LHCN-M2 (cell line): ENCODE measurements at regions not wholly inside any gene's neighbourhood (a gene's known extent, or its start where the extent isn't known, plus 50 kb on each side); places are given as distances from the start of the nearest gene placed in this dataset.

Experiments used
- DNase-seq: peaks from one replicate; pipeline ENCODE4 v3.0.0-alpha.2; 2012; ENCODE audit warnings: low read depth

GRCh38 chr12:58576081-58576480 is 344.2 kb downstream of the LRIG3 start:
- DNase-seq, result no peak

GRCh38 chr12:58576916-58577315 is 343.4 kb downstream of the LRIG3 start:
- DNase-seq, result no peak

- DNase-seq, result peak; percentile 60
These were observed 340.2 kb downstream of the LRIG3 start for GRCh38 chr12:58580095-58580494.

GRCh38 chr12:58583529-58583928 is 336.8 kb downstream of the LRIG3 start:
- DNase-seq, result peak; percentile 75

- no peak for DNase-seq
These were observed 336.4 kb downstream of the LRIG3 start for GRCh38 chr12:58583940-58584339.

GRCh38 chr12:58584880-58585279 is 335.4 kb downstream of the LRIG3 start:
- DNase-seq, result peak; percentile 46

GRCh38 chr12:58586762-58587161 is 333.5 kb downstream of the LRIG3 start:
- no peak for DNase-seq

GRCh38 chr12:58588770-58589169 is 331.5 kb downstream of the LRIG3 start:
- peak; percentile 58 for DNase-seq

- no peak for DNase-seq
These were observed 327.7 kb downstream of the LRIG3 start for GRCh38 chr12:58592475-58593207.

- DNase-seq, result peak; percentile 22
These were observed 326.6 kb downstream of the LRIG3 start for GRCh38 chr12:58593557-58594304.

GRCh38 chr12:58596381-58596780 is 323.9 kb downstream of the LRIG3 start:
- DNase-seq, result peak; percentile 5

- DNase-seq, result no peak
These were observed 318.8 kb downstream of the LRIG3 start for GRCh38 chr12:58601529-58601928.

- peak; percentile 5 for DNase-seq
These were observed 318.1 kb downstream of the LRIG3 start for GRCh38 chr12:58602179-58602578.

- DNase-seq, result no peak
These were observed 317.6 kb downstream of the LRIG3 start for GRCh38 chr12:58602736-58603135.

GRCh38 chr12:58607805-58608204 is 312.5 kb downstream of the LRIG3 start:
- DNase-seq, result no peak

- DNase-seq, result peak; percentile 6
These were observed 311.6 kb downstream of the LRIG3 start for GRCh38 chr12:58608711-58609110.

- DNase-seq, result no peak
These were observed 305.3 kb downstream of the LRIG3 start for GRCh38 chr12:58615047-58615446.

GRCh38 chr12:58615576-58615975 is 304.7 kb downstream of the LRIG3 start:
- no peak for DNase-seq

GRCh38 chr12:58616618-58617017 is 303.7 kb downstream of the LRIG3 start:
- DNase-seq, result no peak

GRCh38 chr12:58621126-58621525 is 299.2 kb downstream of the LRIG3 start:
- no peak for DNase-seq

- peak; percentile 17 for DNase-seq
These were observed 290.9 kb downstream of the LRIG3 start for GRCh38 chr12:58629376-58629775.

GRCh38 chr12:58633479-58633878 is 286.8 kb downstream of the LRIG3 start:
- no peak for DNase-seq

- peak; percentile 4 for DNase-seq
These were observed 280.9 kb downstream of the LRIG3 start for GRCh38 chr12:58639318-58639934.
